ACHN (cell line): ENCODE measurements at regions not wholly inside any gene's neighbourhood (a gene's known extent, or its start where the extent isn't known, plus 50 kb on each side); places are given as distances from the start of the nearest gene placed in this dataset.

Experiments
- DNase-seq: peaks from one replicate; pipeline ENCODE4 v3.0.0-alpha.2; 2015
- in situ Hi-C: cut with HindIII; loops from 2 replicates; pipeline ENCODE4 v1.10.0; 2017; ENCODE audit warnings: low sequenced_read_pairs, low pct_ligation_motif_present, low pct_unique_long_range_greater_than_20kb

GRCh38 chr19:29263305-29264135 lies 50.6 kb upstream of the UQCRFS1 start:
- in situ Hi-C loops, result no loop called here
- peak; percentile 36 for DNase-seq

- no peak for DNase-seq
- in situ Hi-C loops, result no loop called here
Measured at GRCh38 chr19:29264897-29265296, 51.9 kb upstream of the UQCRFS1 start.

- in situ Hi-C loops, result no loop called here
- DNase-seq, result no peak
Measured at GRCh38 chr19:29265436-29265835, 52.5 kb upstream of the UQCRFS1 start.

GRCh38 chr19:29266001-29266400 lies 53.0 kb upstream of the UQCRFS1 start:
- no peak for DNase-seq
- in situ Hi-C loops, result no loop called here

GRCh38 chr19:29266603-29267002 lies 53.7 kb upstream of the UQCRFS1 start:
- no peak for DNase-seq
- in situ Hi-C loops, result no loop called here

- DNase-seq, result no peak
- in situ Hi-C loops, result no loop called here
Measured at GRCh38 chr19:29267701-29268100, 54.8 kb upstream of the UQCRFS1 start.

- in situ Hi-C loops, result no loop called here
Measured at GRCh38 chr19:29268103-29268502, 55.2 kb upstream of the UQCRFS1 start.

GRCh38 chr19:29268721-29269393 lies 55.9 kb upstream of the UQCRFS1 start:
- in situ Hi-C loops, result no loop called here
- DNase-seq, result no peak

More at GRCh38 chr19:29268103-29268502, 55.2 kb upstream of the UQCRFS1 start:
- DNase-seq, result no peak

- in situ Hi-C loops, result no loop called here
Measured at GRCh38 chr19:29269641-29270040, 56.7 kb upstream of the UQCRFS1 start.

GRCh38 chr19:29271341-29271740 lies 58.4 kb upstream of the UQCRFS1 start:
- no peak for DNase-seq
- in situ Hi-C loops, result no loop called here

More at GRCh38 chr19:29269641-29270040, 56.7 kb upstream of the UQCRFS1 start:
- no peak for DNase-seq

GRCh38 chr19:29271911-29272310 lies 59.0 kb upstream of the UQCRFS1 start:
- in situ Hi-C loops, result no loop called here
- DNase-seq, result no peak

- in situ Hi-C loops, result no loop called here
- no peak for DNase-seq
Measured at GRCh38 chr19:29273000-29273640, 60.2 kb upstream of the UQCRFS1 start.

GRCh38 chr19:29275266-29275665 lies 62.3 kb upstream of the UQCRFS1 start:
- in situ Hi-C loops, result no loop called here
- no peak for DNase-seq

- DNase-seq, result peak; percentile 12
- in situ Hi-C loops, result no loop called here
Measured at GRCh38 chr19:29277102-29277501, 64.2 kb upstream of the UQCRFS1 start.

- no peak for DNase-seq
- in situ Hi-C loops, result no loop called here
Measured at GRCh38 chr19:29278716-29279115, 65.8 kb upstream of the UQCRFS1 start.

GRCh38 chr19:29283366-29283765 lies 70.4 kb upstream of the UQCRFS1 start:
- in situ Hi-C loops, result no loop called here
- no peak for DNase-seq

- in situ Hi-C loops, result no loop called here
- no peak for DNase-seq
Measured at GRCh38 chr19:29285187-29285687, 72.3 kb upstream of the UQCRFS1 start.

GRCh38 chr19:29285878-29286277 lies 72.9 kb upstream of the UQCRFS1 start:
- no peak for DNase-seq
- in situ Hi-C loops, result no loop called here

- no peak for DNase-seq
- in situ Hi-C loops, result no loop called here
Measured at GRCh38 chr19:29287061-29287460, 74.1 kb upstream of the UQCRFS1 start.
